HL-60 (cell line): ENCODE measurements at regions not wholly inside any gene's neighbourhood (a gene's known extent, or its start where the extent isn't known, plus 50 kb on each side); places are given as distances from the start of the nearest gene placed in this dataset.

Experiments used
- CTCF ChIP-seq: IDR thresholded peaks from one replicate; pipeline ENCODE4 v1.5.1; 2011; ENCODE audit warnings: low read length, control low read depth, inconsistent platforms; ENCODE audit not compliant: insufficient read depth
- GABPA ChIP-seq: IDR thresholded peaks from 2 replicates; pipeline ENCODE4 v1.6.1; 2012; ENCODE audit warnings: low read depth
- REST ChIP-seq: IDR thresholded peaks from 2 replicates; pipeline ENCODE4 v1.6.1; 2012; ENCODE audit warnings: low read depth; ENCODE audit not compliant: insufficient replicate concordance
- SPI1 ChIP-seq: IDR thresholded peaks from 2 replicates; pipeline ENCODE4 v1.6.1; 2012; ENCODE audit warnings: low read depth, mild to moderate bottlenecking, borderline replicate concordance

GRCh38 chr14:58821421-58821820 lies 183.7 kb downstream of the DACT1 start:
- TF ChIP-seq REST (no peak), CTCF (no peak), GABPA (no peak), SPI1 (no peak)
